ENCODE measurements at regions not wholly inside any gene's neighbourhood (a gene's known extent, or its start where the extent isn't known, plus 50 kb on each side); places are given as distances from the start of the nearest gene placed in this dataset.

GRCh38 chr16:87185983-87186382 is 131.2 kb downstream of the C16orf95 start:
- Histone ChIP-seq H3K9me3 (ENCODE audit: control insufficient read depth, insufficient read depth, low read depth, low read length) (no peaks in the 10 kb centered on the region), H3K4me1 (ENCODE audit: control insufficient read depth, insufficient read depth, low read length) (no peaks in the 10 kb centered on the region), H3K36me3 (ENCODE audit: control insufficient read depth in 2 of 2, insufficient read depth in 1 of 2, low read length in 2 of 2) (no peaks in the 10 kb centered on the region), H3K27ac (ENCODE audit: extremely low read depth, low read depth, low read length) (no peak overlapping the region), H3K4me3 (ENCODE audit: low read depth, low read length) (no peak overlapping the region)
- CTCF ChIA-PET, result no interaction called here
- POLR2A ChIA-PET, result no interaction called here
- TF ChIP-seq ZNF473 (tag by site-specific recombination; IDR thresholded peaks at IDR 0.05) (no peak), ZNF362 (tag by site-specific recombination; IDR thresholded peaks at IDR 0.05) (no peak), TCF7L2 (IDR thresholded peaks at IDR 0.05; ENCODE audit: borderline replicate concordance, low read depth, low read length) (no peak), ZNF398 (tag by site-specific recombination; IDR thresholded peaks at IDR 0.05) (no peak), ZNF768 (tag by site-specific recombination; IDR thresholded peaks at IDR 0.05) (no peak), REST (tag by site-specific recombination; IDR thresholded peaks at IDR 0.05) (no peak), ZNF658 (tag by site-specific recombination; IDR thresholded peaks at IDR 0.05) (no peak), ZNF548 (tag by site-specific recombination; IDR thresholded peaks at IDR 0.05) (no peak), ZNF521 (tag by site-specific recombination; IDR thresholded peaks at IDR 0.05) (no peak), ZNF639 (tag by site-specific recombination; IDR thresholded peaks at IDR 0.05) (no peak), OVOL3 (tag by site-specific recombination; IDR thresholded peaks at IDR 0.05) (no peak)

GRCh38 chr16:87186446-87186845 is 130.7 kb downstream of the C16orf95 start:
- H3K9me3 ChIP-seq (ENCODE audit: control insufficient read depth, insufficient read depth, low read depth, low read length), result no peaks in the 10 kb centered on the region

GRCh38 chr16:87186876-87187533 is 130.2 kb downstream of the C16orf95 start:
- Histone ChIP-seq H3K9me3 (ENCODE audit: control insufficient read depth, insufficient read depth, low read depth, low read length) (no peaks in the 10 kb centered on the region), H3K36me3 (ENCODE audit: control insufficient read depth in 2 of 2, insufficient read depth in 1 of 2, low read length in 2 of 2) (no peaks in the 10 kb centered on the region), H3K4me1 (ENCODE audit: control insufficient read depth, insufficient read depth, low read length) (no peaks in the 10 kb centered on the region), H3K27ac (ENCODE audit: extremely low read depth, low read depth, low read length) (no peak overlapping the region), H3K4me3 (ENCODE audit: low read depth, low read length) (no peak overlapping the region)
- CTCF ChIA-PET, result interaction anchor here (0.7 kb wide), 1 partner anchor 16 kb away, joined by 4 read pairs; no protein-coding TSS in a partner anchor
- POLR2A ChIA-PET, result no interaction called here
- TF ChIP-seq ZNF354C (tag by site-specific recombination; IDR thresholded peaks at IDR 0.05; ENCODE audit: borderline replicate concordance, low read depth) (no peak), KLF7 (tag by site-specific recombination; IDR thresholded peaks at IDR 0.05; ENCODE audit: borderline replicate concordance) (no peak), ZBTB6 (tag by site-specific recombination; IDR thresholded peaks at IDR 0.05) (no peak), SP3 (tag by site-specific recombination; IDR thresholded peaks at IDR 0.05) (no peak), BCL6B (tag by site-specific recombination; IDR thresholded peaks at IDR 0.05) (no peak), ZNF157 (tag by site-specific recombination; IDR thresholded peaks at IDR 0.05) (peak; percentile 16; the same call in 1 of the 2 replicates), ZNF558 (tag by site-specific recombination; IDR thresholded peaks at IDR 0.05) (no peak), ZFHX2 (tag by site-specific recombination; conservative IDR thresholded peaks at IDR 0.05) (peak; percentile 96), ZNF473 (tag by site-specific recombination; IDR thresholded peaks at IDR 0.05) (no peak), ZNF248 (tag by site-specific recombination; IDR thresholded peaks at IDR 0.05) (no peak)

More at GRCh38 chr16:87186446-87186845, 130.7 kb downstream of the C16orf95 start:
- Histone ChIP-seq H3K36me3 (ENCODE audit: control insufficient read depth in 2 of 2, insufficient read depth in 1 of 2, low read length in 2 of 2) (no peaks in the 10 kb centered on the region), H3K4me1 (ENCODE audit: control insufficient read depth, insufficient read depth, low read length) (no peaks in the 10 kb centered on the region), H3K4me3 (ENCODE audit: low read depth, low read length) (no peak overlapping the region), H3K27ac (ENCODE audit: extremely low read depth, low read depth, low read length) (no peak overlapping the region)
- TF ChIP-seq ZIC2 (tag by site-specific recombination; IDR thresholded peaks at IDR 0.05) (peak; percentile 65), GLIS2 (tag by site-specific recombination; IDR thresholded peaks at IDR 0.05) (no peak)
- ChIA-PET CTCF (interaction anchor here (0.7 kb wide), 1 partner anchor 17 kb away, joined by 4 read pairs; no protein-coding TSS in a partner anchor), POLR2A (no interaction called here)
